Astrocyte of the spinal cord (primary cell): ENCODE measurements at regions not wholly inside any gene's neighbourhood (a gene's known extent, or its start where the extent isn't known, plus 50 kb on each side); places are given as distances from the start of the nearest gene placed in this dataset.
"Not testable (repeated sequence)": the region's sequence is repeated elsewhere in the genome, so short reads cannot be mapped to it uniquely, and the experiment has no call there.

Experiments
- DNase-seq: peaks from one replicate; pipeline ENCODE4 v3.0.0; 2011; ENCODE audit warnings: low read depth, low spot score
- H3K4me3 ChIP-seq: 2 replicates; pipeline ENCODE4 v1.5.1; 2011; ENCODE audit warnings: low read depth, mild to moderate bottlenecking, low read length, moderate library complexity
- CTCF ChIP-seq: IDR thresholded peaks from 2 replicates; pipeline ENCODE4 v1.5.1; 2012; ENCODE audit warnings: low read depth, mild to moderate bottlenecking, low read length, inconsistent platforms
- in situ Hi-C: cut with HindIII; loops from 2 replicates; pipeline ENCODE4 v1.10.0; 2017; ENCODE audit warnings: low sequenced_read_pairs

- no peak for TF ChIP-seq CTCF
- in situ Hi-C loops = no loop called here
- H3K4me3 ChIP-seq = no peak overlapping the region
- no peak for DNase-seq
Observed at GRCh38 chr4:23023666-23024065, 330.9 kb downstream of the GBA3 start.

- in situ Hi-C loops = no loop called here
- DNase-seq = no peak
- H3K4me3 ChIP-seq = no peak overlapping the region
- no peak for TF ChIP-seq CTCF
Observed at GRCh38 chr4:23023121-23023520, 330.4 kb downstream of the GBA3 start.

- H3K4me3 ChIP-seq = no peak overlapping the region
- in situ Hi-C loops = no loop called here
- DNase-seq = peak; percentile 71
- no peak for TF ChIP-seq CTCF
Observed at GRCh38 chr4:23022032-23022431, 329.3 kb downstream of the GBA3 start.

- in situ Hi-C loops = no loop called here
Observed at GRCh38 chr4:23021040-23021439, 328.3 kb downstream of the GBA3 start.

GRCh38 chr4:23020399-23020798, 327.7 kb downstream of the GBA3 start:
- DNase-seq, in situ Hi-C loops, H3K4me3 ChIP-seq: not testable (repeated sequence)

More at GRCh38 chr4:23021040-23021439, 328.3 kb downstream of the GBA3 start:
- no peak for TF ChIP-seq CTCF
- no peak overlapping the region for H3K4me3 ChIP-seq
- no peak for DNase-seq

GRCh38 chr4:23016981-23017380, 324.2 kb downstream of the GBA3 start:
- DNase-seq = no peak
- no peak for TF ChIP-seq CTCF
- in situ Hi-C loops = no loop called here
- H3K4me3 ChIP-seq = no peak overlapping the region

GRCh38 chr4:23015821-23016220, 323.1 kb downstream of the GBA3 start:
- no peak for TF ChIP-seq CTCF
- DNase-seq = no peak
- in situ Hi-C loops = no loop called here
- no peak overlapping the region for H3K4me3 ChIP-seq
